Astrocyte of the cerebellum (primary cell): ENCODE measurements at regions not wholly inside any gene's neighbourhood (a gene's known extent, or its start where the extent isn't known, plus 50 kb on each side); places are given as distances from the start of the nearest gene placed in this dataset.

Experiments
- DNase-seq: peaks from one replicate; pipeline ENCODE4 v3.0.0-alpha.2; 2011; ENCODE audit warnings: low read depth
- H3K4me3 ChIP-seq: 2 replicates; pipeline ENCODE4 v1.5.1; 2011; ENCODE audit warnings: mild to moderate bottlenecking, low read depth, low read length, moderate library complexity
- in situ Hi-C: cut with HindIII; loops from 2 replicates; pipeline ENCODE4 v1.10.0; 2017; ENCODE audit warnings: low sequenced_read_pairs
- TF ChIP-seq, protein P1 (sequence below): IDR thresholded peaks from 2 replicates; pipeline ENCODE4 v1.5.1; 2012; ENCODE audit warnings: low read length, low read depth, moderate library complexity, mild to moderate bottlenecking; ENCODE audit errors: missing control alignments

DNA sequence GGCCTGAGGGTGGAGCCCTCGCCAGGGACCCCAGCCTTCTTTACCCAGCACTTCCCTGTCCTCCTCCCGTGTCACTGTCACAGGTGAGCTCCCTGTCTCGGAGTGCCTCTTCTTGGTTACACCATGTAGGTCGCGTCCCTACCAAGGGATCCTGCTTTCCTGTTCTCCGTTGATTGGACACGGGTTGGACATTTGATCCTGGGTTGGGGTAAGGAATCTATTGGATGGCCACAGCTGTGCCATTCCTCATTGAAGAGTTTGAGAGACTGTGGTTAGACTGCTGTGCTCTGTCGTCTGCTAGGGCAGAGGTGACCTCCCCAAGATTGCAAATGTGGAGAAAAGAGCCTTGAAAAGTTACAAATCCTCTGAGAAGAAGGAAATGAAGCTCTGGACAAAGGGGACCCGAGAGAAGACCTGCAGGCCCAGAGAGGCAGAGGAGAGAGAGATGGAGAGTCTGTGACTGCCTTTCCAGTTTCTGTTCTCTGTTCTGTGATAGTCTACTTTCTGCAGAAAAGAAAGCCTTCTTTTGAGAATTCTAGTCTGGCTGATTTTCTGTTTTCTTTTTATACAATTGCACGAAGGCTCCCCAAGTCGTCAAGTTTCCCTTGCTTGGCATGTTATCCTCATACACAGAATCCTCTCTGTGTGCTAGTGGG, 325.7 kb upstream of the RGMA start:
- no peak overlapping the region for H3K4me3 ChIP-seq
- TF ChIP-seq, protein P1, sequence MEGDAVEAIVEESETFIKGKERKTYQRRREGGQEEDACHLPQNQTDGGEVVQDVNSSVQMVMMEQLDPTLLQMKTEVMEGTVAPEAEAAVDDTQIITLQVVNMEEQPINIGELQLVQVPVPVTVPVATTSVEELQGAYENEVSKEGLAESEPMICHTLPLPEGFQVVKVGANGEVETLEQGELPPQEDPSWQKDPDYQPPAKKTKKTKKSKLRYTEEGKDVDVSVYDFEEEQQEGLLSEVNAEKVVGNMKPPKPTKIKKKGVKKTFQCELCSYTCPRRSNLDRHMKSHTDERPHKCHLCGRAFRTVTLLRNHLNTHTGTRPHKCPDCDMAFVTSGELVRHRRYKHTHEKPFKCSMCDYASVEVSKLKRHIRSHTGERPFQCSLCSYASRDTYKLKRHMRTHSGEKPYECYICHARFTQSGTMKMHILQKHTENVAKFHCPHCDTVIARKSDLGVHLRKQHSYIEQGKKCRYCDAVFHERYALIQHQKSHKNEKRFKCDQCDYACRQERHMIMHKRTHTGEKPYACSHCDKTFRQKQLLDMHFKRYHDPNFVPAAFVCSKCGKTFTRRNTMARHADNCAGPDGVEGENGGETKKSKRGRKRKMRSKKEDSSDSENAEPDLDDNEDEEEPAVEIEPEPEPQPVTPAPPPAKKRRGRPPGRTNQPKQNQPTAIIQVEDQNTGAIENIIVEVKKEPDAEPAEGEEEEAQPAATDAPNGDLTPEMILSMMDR: no peak
- no peak for DNase-seq
- in situ Hi-C loops: no loop called here

DNA sequence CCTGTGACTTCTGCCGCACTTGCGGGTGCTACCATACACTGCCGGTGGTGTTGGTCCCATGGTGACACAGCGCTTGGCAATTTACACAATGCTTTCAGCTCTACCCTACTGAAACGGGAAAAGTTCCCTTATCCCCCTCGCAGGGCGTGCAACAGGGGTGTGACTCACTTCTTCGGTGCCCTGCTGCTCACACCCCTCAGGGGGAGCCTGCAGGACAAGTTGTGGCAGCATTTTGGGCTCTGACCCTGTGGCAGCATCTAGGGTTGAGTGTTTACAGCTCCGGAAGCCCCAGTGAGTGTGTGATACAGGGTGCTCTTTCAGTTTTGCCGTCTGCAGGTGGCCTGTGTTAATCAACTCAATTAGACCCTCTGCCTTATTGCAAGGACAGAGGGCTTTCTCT, 324.7 kb upstream of the RGMA start:
- TF ChIP-seq, protein P1: no peak
- no peak overlapping the region for H3K4me3 ChIP-seq
- in situ Hi-C loops: no loop called here
- DNase-seq: no peak

DNA sequence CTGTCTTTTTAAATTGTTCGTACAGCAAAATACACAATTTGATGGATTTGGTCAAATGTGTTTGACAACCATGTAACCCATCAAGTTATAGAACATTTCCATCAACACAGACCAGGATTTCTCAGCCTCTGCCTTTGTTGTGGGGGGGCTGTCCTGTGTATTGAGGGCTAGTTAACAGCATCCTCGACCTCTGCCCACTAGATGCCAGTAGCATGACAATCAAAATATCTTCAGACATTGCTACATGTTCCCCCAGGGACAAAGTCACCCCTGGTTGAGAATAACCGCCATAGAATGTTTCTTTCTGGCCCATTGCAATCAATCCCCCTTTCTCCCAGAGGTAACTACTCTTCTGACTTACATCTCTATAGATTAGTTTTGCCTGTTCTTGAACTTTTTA, 310.1 kb upstream of the RGMA start:
- DNase-seq: no peak
- TF ChIP-seq, protein P1: no peak
- H3K4me3 ChIP-seq: no peak overlapping the region
- in situ Hi-C loops: no loop called here

DNA sequence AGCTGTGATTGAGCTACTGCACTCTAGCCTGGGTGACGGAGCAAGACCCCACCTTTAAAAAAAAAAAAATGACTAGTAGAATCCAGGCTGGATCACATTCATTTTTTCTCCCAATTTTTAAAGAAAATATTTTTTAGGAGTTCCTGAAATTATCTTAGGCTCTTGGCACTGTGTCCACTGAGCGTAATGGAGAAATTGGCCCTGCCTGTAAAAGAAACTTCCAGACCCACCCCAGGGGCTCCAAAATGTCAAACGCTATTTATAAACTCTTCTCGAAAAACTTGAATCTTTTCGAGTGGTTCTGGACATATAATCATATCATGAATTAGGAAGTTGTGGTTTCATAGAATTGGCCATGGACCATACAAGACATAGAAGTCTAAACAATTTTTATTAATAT, 300.2 kb upstream of the RGMA start:
- in situ Hi-C loops: no loop called here
- TF ChIP-seq, protein P1: no peak
- DNase-seq: no peak
- H3K4me3 ChIP-seq: no peak overlapping the region

DNA sequence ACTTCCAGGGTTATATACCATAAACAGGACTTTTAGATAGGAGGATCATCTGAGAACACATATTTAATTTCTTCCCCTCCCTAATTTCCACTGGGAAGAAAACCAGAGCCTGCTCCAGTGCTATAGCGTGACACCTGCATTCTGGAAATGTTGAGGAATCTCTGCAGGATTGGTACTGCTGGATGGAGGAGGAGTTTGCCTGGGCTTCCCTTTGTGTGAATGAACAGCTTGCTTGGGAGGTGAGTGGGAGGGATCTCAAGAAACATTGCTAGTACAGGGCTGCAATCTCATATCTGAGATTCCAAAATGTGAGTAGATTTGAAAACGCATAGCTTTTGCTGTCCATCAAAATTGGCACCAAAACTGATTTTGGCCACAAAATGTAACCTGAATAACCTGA, 295.9 kb upstream of the RGMA start:
- TF ChIP-seq, protein P1: no peak
- in situ Hi-C loops: no loop called here
- no peak for DNase-seq

DNA sequence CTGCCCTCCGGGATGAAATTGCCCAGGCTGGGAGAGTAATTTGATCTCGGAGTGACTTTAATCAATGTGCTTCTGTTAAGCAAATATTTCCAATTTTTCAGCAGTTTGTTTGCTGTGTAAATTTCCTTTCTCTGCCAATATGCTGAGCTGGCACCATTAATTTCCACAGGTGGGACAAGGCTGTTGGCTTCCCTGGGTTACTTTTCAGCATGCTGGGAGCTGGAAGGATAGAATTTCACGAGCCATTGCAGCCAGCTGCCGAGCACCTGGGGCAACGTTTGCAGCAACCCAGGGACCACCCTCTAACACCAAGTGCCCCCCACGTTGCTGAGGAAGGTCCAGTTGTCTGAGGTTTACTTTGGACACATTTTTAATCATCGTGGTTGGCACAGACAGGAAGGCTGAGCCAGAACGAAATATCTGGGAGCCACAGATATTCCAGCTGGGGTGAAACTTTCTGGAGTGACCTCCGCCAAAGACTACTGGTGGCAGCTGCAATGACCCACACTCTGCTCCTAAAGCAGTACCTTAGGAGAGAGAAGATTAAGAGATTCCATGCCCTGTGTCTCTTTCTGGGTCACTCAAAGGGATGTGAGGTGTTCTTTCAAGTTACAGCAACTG, 293.3 kb upstream of the RGMA start:
- no peak overlapping the region for H3K4me3 ChIP-seq
- TF ChIP-seq, protein P1: no peak
- in situ Hi-C loops: no loop called here
- no peak for DNase-seq

More for the DNA sequence above, 295.9 kb upstream of the RGMA start:
- no peak overlapping the region for H3K4me3 ChIP-seq
